Lower lobe of right lung (tissue), 2 donors: ENCODE measurements at regions not wholly inside any gene's neighbourhood (a gene's known extent, or its start where the extent isn't known, plus 50 kb on each side); places are given as distances from the start of the nearest gene placed in this dataset.

Source experiments
- ATAC-seq, 2 donors: fragments of 200-7000 bp; cut with Tn5 transposase; one replicate each; pipeline ENCODE4 v1.9.1; 2020 to 2022; ENCODE audit warnings: mild to moderate bottlenecking in 2 of 2, moderate library complexity in 2 of 2
- DNase-seq: peaks from one replicate; pipeline ENCODE4 v3.0.0-alpha.2; 2020
- H3K27ac ChIP-seq: fragments of 200-600 bp; one replicate; pipeline ENCODE4 v1.8.0; 2022
- H3K27me3 ChIP-seq: fragments of 200-600 bp; one replicate; pipeline ENCODE4 v1.8.0; 2022; ENCODE audit warnings: low read depth
- H3K36me3 ChIP-seq: fragments of 200-600 bp; one replicate; pipeline ENCODE4 v1.8.0; 2022; ENCODE audit warnings: mild to moderate bottlenecking
- H3K4me1 ChIP-seq: fragments of 200-600 bp; one replicate; pipeline ENCODE4 v1.8.0; 2022
- H3K4me3 ChIP-seq: fragments of 200-600 bp; one replicate; pipeline ENCODE4 v1.8.0; 2022; ENCODE audit warnings: mild to moderate bottlenecking
- H3K9me3 ChIP-seq: fragments of 200-600 bp; one replicate; pipeline ENCODE4 v1.8.0; 2022
- CTCF ChIP-seq: fragments of 200-600 bp; IDR thresholded peaks from one replicate; pipeline ENCODE4 v1.8.0; 2022; ENCODE audit warnings: antibody characterized with exemption, mild to moderate bottlenecking
- intact Hi-C: fragments of 100-400 bp; cut with DNase I; formaldehyde crosslinking; loops from one replicate; pipeline ENCODE4 v1.11.0; 2022
- donor health status: DM: no; HTN: yes; CAD: no; lungs with severe emphysema.

DNA sequence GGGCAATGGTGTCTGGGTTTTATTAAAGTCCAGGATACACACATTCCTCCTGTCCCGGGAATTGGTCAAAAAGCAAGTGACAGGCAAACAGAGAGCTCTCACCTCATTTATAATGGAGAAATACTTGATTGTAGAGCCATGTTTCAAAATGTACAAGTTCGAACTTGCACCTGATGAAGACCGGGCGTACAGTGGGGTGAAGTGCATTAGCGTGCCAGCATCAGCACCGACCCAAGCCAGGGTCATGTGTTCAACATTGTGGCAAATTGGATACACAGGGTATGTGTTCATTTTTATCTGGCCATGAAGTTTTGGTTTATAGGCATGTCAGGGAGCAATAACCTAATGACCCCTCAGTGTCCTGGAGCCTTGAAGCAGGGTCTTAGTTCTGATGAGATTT lies 472.5 kb downstream of the IRX1 start:
- Histone ChIP-seq H3K9me3 (no peaks in the 10 kb centered on the region), H3K27me3 (no peaks in the 10 kb centered on the region), H3K27ac (no peak overlapping the region), H3K36me3 (no peaks in the 10 kb centered on the region), H3K4me1 (no peaks in the 10 kb centered on the region), H3K4me3 (no peak overlapping the region)
- no peak for TF ChIP-seq CTCF
- DNase-seq (no peak), ATAC-seq (no peak)
- intact Hi-C loops: no loop called here

DNA sequence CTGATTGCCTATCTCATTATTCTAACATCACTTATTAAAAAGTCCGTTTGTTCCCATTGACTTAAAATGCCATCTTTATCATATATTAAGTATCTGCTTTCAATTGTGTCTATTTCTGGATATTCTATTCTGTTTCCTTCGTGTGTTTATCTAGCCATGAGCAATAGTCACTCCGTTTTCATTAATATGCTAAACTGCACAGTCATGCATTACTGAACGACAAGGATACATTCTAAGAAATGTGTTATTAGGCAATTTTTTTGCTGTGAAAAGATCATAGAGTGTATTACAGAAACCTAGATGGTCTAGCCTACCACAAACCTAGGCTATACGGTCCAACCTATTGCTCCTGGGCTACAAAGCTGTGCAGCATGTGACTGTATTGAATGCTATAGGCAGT lies 482.9 kb downstream of the IRX1 start:
- Histone ChIP-seq H3K27me3 (no peaks in the 10 kb centered on the region), H3K9me3 (no peaks in the 10 kb centered on the region), H3K4me3 (no peak overlapping the region), H3K4me1 (no peaks in the 10 kb centered on the region), H3K36me3 (no peaks in the 10 kb centered on the region), H3K27ac (no peak overlapping the region)
- intact Hi-C loops: no loop called here
- no peak for DNase-seq
- no peak for TF ChIP-seq CTCF
- ATAC-seq: no peak

DNA sequence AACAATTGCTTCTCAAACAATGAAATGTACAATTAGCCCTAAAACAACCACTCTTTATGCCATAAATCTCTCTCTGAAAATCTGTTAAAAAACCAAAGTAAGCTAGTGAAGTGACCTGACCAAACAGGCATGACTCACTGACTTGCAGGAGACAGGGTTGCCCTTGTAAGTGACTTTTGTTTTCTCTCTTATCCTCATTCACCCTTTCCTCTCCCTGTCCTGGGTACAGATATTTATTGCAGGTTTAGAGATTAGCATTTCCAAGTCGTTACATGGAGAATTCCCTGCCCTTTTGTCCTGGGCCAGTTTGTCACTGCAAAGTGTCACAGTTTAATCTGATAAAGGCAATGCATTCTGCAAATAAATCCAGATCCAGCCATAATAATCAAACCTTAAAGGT lies 484.2 kb downstream of the IRX1 start:
- no peak for TF ChIP-seq CTCF
- ATAC-seq: no peak
- intact Hi-C loops: no loop called here
- H3K27me3 ChIP-seq: no peaks in the 10 kb centered on the region
- H3K27ac ChIP-seq: no peak overlapping the region
- H3K4me3 ChIP-seq: no peak overlapping the region
- DNase-seq: no peak
- no peaks in the 10 kb centered on the region for H3K4me1 ChIP-seq
- H3K36me3 ChIP-seq: no peaks in the 10 kb centered on the region
- H3K9me3 ChIP-seq: no peaks in the 10 kb centered on the region

DNA sequence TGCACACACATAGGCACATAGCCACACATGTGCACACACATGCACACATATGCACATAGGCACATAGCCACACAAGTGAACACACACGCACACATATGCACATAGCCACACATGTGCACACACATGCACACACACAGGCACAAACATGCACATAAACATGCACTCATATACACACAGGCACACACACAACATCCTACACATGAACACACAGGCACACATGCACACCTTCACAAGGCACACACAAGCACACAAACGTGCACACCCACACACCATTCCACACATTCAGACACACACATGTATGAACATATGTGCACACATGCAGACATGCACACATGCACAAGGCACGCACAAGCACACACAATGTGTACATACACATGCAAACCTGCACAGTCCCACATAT lies 484.7 kb downstream of the IRX1 start:
- Histone ChIP-seq H3K4me1 (no peaks in the 10 kb centered on the region), H3K27ac (no peak overlapping the region), H3K4me3 (no peak overlapping the region), H3K27me3 (no peaks in the 10 kb centered on the region), H3K36me3 (no peaks in the 10 kb centered on the region), H3K9me3 (no peaks in the 10 kb centered on the region)
- ATAC-seq (no peak), DNase-seq (no peak)
- intact Hi-C loops: no loop called here
- no peak for TF ChIP-seq CTCF

- no peak for DNase-seq
- no peaks in the 10 kb centered on the region for H3K36me3 ChIP-seq
- H3K9me3 ChIP-seq: no peaks in the 10 kb centered on the region
- intact Hi-C loops: no loop called here
- no peak overlapping the region for H3K27ac ChIP-seq
- ATAC-seq: no peak
- TF ChIP-seq CTCF: no peak
- no peaks in the 10 kb centered on the region for H3K27me3 ChIP-seq
- H3K4me3 ChIP-seq: no peak overlapping the region
- H3K4me1 ChIP-seq: no peaks in the 10 kb centered on the region
These were observed 485.4 kb downstream of the IRX1 start for GRCh38 chr5:4081059-4081458.

- Histone ChIP-seq H3K27me3 (no peaks in the 10 kb centered on the region), H3K9me3 (no peaks in the 10 kb centered on the region), H3K4me1 (no peaks in the 10 kb centered on the region), H3K36me3 (no peaks in the 10 kb centered on the region), H3K4me3 (no peak overlapping the region), H3K27ac (no peak overlapping the region)
- no peak for ATAC-seq
- no peak for DNase-seq
- intact Hi-C loops: no loop called here
- no peak for TF ChIP-seq CTCF
These were observed 485.8 kb downstream of the IRX1 start for GRCh38 chr5:4081466-4081865.
